Uterus (tissue), 3 donors: ENCODE measurements at regions not wholly inside any gene's neighbourhood (a gene's known extent, or its start where the extent isn't known, plus 50 kb on each side); places are given as distances from the start of the nearest gene placed in this dataset.
A peak's percentile ranks its signal among the peaks of the same experiment; 100 is the strongest.

Source experiments
- DNase-seq, 2 donors: peaks; one replicate each; pipeline ENCODE4 v3.0.0-alpha.2; 2019 to 2020
- H3K27ac ChIP-seq, 2 donors: fragments of 200-600 bp; sonication (generic); 1 replicate in 1 of 2; 2 replicates in 1 of 2; pipeline ENCODE4 v1.5.1; 2016 to 2018
- H3K27me3 ChIP-seq, 2 donors: fragments of 200-600 bp; sonication (generic); one replicate each; pipeline ENCODE4 v1.5.1; 2018 to 2019; ENCODE audit warnings: control low read depth in 1 of 2
- H3K36me3 ChIP-seq, 2 donors: fragments of 200-600 bp; sonication (generic); one replicate each; pipeline ENCODE4 v1.5.1; 2019; ENCODE audit warnings: control low read depth in 1 of 2
- H3K4me1 ChIP-seq, 2 donors: fragments of 200-600 bp; sonication (generic); one replicate each; pipeline ENCODE4 v1.5.1; 2018 to 2019; ENCODE audit warnings: control low read depth in 1 of 2
- H3K4me3 ChIP-seq, 2 donors: fragments of 200-600 bp; sonication (generic); 1 replicate in 1 of 2; 2 replicates in 1 of 2; pipeline ENCODE4 v1.5.1; 2018 to 2019; ENCODE audit warnings: mild to moderate bottlenecking in 1 of 2
- H3K9me3 ChIP-seq, 2 donors: fragments of 200-600 bp; sonication (generic); one replicate each; pipeline ENCODE4 v1.5.1; 2019; ENCODE audit warnings: control low read depth in 1 of 2
- POLR2A ChIP-seq, 2 donors: fragments of 450-650 bp; IDR thresholded peaks; one replicate each; pipeline ENCODE4 v1.6.1; 2016; ENCODE audit warnings: antibody characterized with exemption in 2 of 2, mild to moderate bottlenecking in 1 of 2, moderate library complexity in 1 of 2
- intact Hi-C: fragments of 100-400 bp; cut with DNase I; formaldehyde crosslinking; loops from one replicate; pipeline ENCODE4 v1.15.1; 2023; ENCODE audit warnings: low total_unique reads
- TF ChIP-seq, protein P1 (sequence below), 4 experiments: fragments of 200-600 bp in 2 of 4; fragments of 450-650 bp in 2 of 4; sonication (generic) in 2 of 4; IDR thresholded peaks; one replicate each; pipeline ENCODE4 v1.5.1; 2016 to 2019; ENCODE audit warnings: antibody characterized with exemption in 4 of 4, mild to moderate bottlenecking in 2 of 4, moderate library complexity in 1 of 4
- donor health status: DM: yes; HTN: yes; CAD: no.

DNA sequence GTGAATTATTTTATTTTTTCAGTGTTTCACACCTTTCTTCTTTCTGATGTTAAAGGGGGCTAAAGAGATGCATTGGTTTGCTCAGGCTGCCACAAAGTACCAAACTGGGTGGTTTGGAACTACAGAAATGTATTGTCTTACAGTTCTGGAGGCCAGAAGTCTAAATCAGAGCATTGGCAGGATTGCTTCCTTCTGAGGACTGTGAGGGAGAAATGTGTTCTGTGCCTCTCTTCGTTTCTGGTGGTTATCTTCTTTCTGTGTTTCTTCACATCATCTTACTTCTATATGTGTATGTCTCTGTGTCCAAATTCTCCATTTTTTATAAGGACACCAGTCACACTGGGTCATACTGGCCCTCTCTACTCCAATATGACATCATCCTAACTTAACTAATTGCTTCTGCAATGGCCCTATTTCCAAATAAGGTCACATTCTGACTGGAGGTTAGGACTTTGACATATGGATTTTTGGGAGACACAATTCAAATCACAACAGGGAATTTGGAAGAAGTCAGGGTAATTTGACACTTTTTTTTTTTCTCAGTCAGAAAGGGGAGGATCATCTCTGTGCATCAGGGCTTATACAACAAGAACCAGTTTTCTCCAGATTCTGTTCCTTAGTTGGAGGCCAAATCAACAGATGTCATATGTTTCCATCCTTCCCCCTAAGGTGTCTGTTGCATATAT lies 188.2 kb downstream of the KCNRG start:
- no peak for TF ChIP-seq POLR2A (IDR thresholded peaks at IDR 0.05)
- TF ChIP-seq, protein P1, sequence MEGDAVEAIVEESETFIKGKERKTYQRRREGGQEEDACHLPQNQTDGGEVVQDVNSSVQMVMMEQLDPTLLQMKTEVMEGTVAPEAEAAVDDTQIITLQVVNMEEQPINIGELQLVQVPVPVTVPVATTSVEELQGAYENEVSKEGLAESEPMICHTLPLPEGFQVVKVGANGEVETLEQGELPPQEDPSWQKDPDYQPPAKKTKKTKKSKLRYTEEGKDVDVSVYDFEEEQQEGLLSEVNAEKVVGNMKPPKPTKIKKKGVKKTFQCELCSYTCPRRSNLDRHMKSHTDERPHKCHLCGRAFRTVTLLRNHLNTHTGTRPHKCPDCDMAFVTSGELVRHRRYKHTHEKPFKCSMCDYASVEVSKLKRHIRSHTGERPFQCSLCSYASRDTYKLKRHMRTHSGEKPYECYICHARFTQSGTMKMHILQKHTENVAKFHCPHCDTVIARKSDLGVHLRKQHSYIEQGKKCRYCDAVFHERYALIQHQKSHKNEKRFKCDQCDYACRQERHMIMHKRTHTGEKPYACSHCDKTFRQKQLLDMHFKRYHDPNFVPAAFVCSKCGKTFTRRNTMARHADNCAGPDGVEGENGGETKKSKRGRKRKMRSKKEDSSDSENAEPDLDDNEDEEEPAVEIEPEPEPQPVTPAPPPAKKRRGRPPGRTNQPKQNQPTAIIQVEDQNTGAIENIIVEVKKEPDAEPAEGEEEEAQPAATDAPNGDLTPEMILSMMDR (IDR thresholded peaks at IDR 0.05): no peak
- no peaks in the 10 kb centered on the region for H3K27me3 ChIP-seq
- no peak overlapping the region for H3K27ac ChIP-seq
- H3K4me3 ChIP-seq: no peak overlapping the region
- no peaks in the 10 kb centered on the region for H3K36me3 ChIP-seq
- DNase-seq: no peak
- no peaks in the 10 kb centered on the region for H3K9me3 ChIP-seq
- H3K4me1 ChIP-seq: peaks cover 3 to 4% of the 10 kb centered on the region in 2 donors
- intact Hi-C loops: no loop called here

DNA sequence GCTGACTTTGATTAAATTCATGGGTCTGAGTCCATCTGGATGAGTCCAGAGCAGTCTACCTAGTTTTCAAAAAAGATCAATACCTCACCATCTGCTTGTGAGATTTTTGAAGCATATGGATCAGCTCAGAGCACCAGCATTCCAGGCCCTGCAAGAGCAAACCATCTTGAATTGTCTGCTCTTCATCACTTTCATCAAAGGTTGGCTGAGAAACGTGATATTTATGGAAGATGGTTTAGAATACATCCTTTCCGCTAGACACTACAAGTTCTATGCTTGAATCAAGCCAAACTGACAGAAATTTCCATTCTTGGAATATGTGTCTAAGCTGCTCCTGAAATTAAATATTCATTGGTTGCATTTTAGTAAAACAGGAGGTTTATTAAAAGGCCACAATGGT lies 190.3 kb downstream of the KCNRG start:
- Histone ChIP-seq H3K27me3 (no peaks in the 10 kb centered on the region), H3K27ac (no peak overlapping the region), H3K9me3 (no peaks in the 10 kb centered on the region), H3K4me3 (no peak overlapping the region), H3K36me3 (no peaks in the 10 kb centered on the region), H3K4me1 (peaks cover under 1% of the 10 kb centered on the region in 2 donors)
- TF ChIP-seq, protein P1 (IDR thresholded peaks at IDR 0.05): no peak
- TF ChIP-seq POLR2A (IDR thresholded peaks at IDR 0.05): no peak
- intact Hi-C loops: no loop called here
- no peak for DNase-seq

DNA sequence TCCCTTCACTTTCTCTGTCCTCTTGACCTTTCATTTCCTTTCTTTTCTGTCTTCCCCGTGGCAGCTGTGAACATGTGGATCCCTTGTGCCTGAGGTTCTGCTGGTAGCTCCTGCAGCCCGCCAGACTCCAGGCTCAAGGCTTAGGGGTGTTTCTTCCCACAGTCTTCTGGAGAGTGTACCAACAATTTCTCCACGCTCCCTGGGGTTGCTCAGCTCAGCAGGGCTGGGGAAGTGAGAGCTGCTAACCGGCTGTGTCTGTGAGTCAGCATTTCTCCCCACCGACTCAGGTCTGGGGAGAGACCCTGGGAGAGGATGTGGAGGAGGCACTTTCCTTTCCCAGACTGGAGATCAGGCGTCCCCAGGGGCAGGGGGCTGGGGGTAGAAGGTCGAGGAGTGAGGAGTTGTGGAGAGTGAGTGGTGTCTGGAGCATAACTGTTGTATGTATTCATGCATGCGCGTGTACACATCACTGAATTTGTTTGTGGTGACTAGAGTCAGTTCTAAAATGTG lies 193.6 kb downstream of the KCNRG start:
- DNase-seq: peak in 1 of 2 donors; percentile 23
- H3K4me1 ChIP-seq: no peaks in the 10 kb centered on the region
- H3K27me3 ChIP-seq: no peaks in the 10 kb centered on the region
- peak overlapping the region in 1 of 2 donors; percentile 29 for H3K27ac ChIP-seq
- H3K36me3 ChIP-seq: no peaks in the 10 kb centered on the region
- H3K9me3 ChIP-seq: peaks cover 0 to 2% of the 10 kb centered on the region in 2 donors
- H3K4me3 ChIP-seq: no peak overlapping the region
- intact Hi-C loops: no loop called here
- no peak for TF ChIP-seq POLR2A (IDR thresholded peaks at IDR 0.05)
- TF ChIP-seq, protein P1 (IDR thresholded peaks at IDR 0.05): no peak

DNA sequence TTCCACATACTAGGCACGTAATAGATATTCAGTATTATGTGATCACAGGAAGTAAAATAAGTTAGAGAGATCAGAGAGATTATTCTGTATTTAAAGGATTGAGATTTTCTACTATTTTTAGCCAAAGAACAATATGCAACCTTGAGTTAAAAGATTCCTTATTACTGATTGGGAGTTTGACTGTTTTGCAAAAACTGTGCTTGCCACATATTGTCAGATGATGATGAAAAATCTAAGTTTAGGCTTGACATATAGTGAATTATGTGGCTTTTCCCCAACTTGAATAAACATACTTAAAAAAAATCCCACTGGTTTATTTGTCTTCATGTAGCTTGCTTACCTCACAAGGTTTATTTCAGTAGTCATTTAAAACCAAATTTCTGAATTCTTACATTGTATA lies 194.4 kb downstream of the KCNRG start:
- Histone ChIP-seq H3K27ac (no peak overlapping the region), H3K9me3 (peaks cover 0 to 2% of the 10 kb centered on the region in 2 donors), H3K36me3 (no peaks in the 10 kb centered on the region), H3K27me3 (no peaks in the 10 kb centered on the region), H3K4me1 (no peaks in the 10 kb centered on the region), H3K4me3 (no peak overlapping the region)
- DNase-seq: no peak
- TF ChIP-seq POLR2A (IDR thresholded peaks at IDR 0.05): no peak
- TF ChIP-seq, protein P1 (IDR thresholded peaks at IDR 0.05): no peak
- intact Hi-C loops: no loop called here

DNA sequence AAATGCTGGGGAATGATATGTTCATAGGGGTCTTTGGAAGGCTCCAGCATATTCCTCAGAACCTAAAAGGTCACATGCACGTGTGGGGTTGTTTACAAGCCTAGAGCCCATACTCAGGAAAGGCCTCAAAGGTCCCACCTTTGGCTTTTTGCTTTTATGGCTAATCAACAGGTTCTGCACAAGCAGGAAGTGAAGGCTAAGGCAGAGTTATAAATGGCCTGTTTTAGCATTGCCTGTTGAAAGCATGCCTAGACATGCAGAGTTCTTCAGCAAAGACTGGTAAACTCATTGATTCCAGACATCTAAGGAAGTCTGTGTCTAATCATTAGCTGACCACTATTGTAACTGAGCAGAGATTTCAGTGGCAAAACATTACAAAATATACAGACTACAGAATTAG lies 198.3 kb downstream of the KCNRG start:
- Histone ChIP-seq H3K4me3 (no peak overlapping the region), H3K36me3 (no peaks in the 10 kb centered on the region), H3K27me3 (no peaks in the 10 kb centered on the region), H3K9me3 (peaks cover 0 to 2% of the 10 kb centered on the region in 2 donors), H3K4me1 (no peaks in the 10 kb centered on the region), H3K27ac (no peak overlapping the region)
- no peak for DNase-seq
- TF ChIP-seq, protein P1 (IDR thresholded peaks at IDR 0.05): no peak
- TF ChIP-seq POLR2A (IDR thresholded peaks at IDR 0.05): no peak
- intact Hi-C loops: no loop called here
